Activated T-cell treated with anti-CD3 and anti-CD28 coated beads, Interleukin-2, amount 50 U/mL, for 24 hours (primary cell): ENCODE measurements at regions not wholly inside any gene's neighbourhood (a gene's known extent, or its start where the extent isn't known, plus 50 kb on each side); places are given as distances from the start of the nearest gene placed in this dataset.

ENCODE experiments used
- DNase-seq: peaks from one replicate; pipeline ENCODE4 v3.0.0-alpha.2; 2020
- H3K27ac Mint-ChIP-seq: 2 replicates; pipeline ENCODE4 v1.8.0; 2020; ENCODE audit warnings: mild to moderate bottlenecking, mixed read lengths
- H3K27me3 Mint-ChIP-seq: 2 replicates; pipeline ENCODE4 v1.8.0; 2020; ENCODE audit warnings: mixed read lengths
- H3K36me3 Mint-ChIP-seq: 2 replicates; pipeline ENCODE4 v1.8.0; 2020; ENCODE audit warnings: low read depth, mixed read lengths
- H3K4me1 Mint-ChIP-seq: 2 replicates; pipeline ENCODE4 v1.8.0; 2020; ENCODE audit warnings: low read depth, mixed read lengths
- H3K4me3 Mint-ChIP-seq: 2 replicates; pipeline ENCODE4 v1.8.0; 2020; ENCODE audit warnings: mild to moderate bottlenecking, moderate library complexity, mixed read lengths
- H3K9me3 Mint-ChIP-seq: 2 replicates; pipeline ENCODE4 v1.8.0; 2020; ENCODE audit warnings: mixed read lengths

DNA sequence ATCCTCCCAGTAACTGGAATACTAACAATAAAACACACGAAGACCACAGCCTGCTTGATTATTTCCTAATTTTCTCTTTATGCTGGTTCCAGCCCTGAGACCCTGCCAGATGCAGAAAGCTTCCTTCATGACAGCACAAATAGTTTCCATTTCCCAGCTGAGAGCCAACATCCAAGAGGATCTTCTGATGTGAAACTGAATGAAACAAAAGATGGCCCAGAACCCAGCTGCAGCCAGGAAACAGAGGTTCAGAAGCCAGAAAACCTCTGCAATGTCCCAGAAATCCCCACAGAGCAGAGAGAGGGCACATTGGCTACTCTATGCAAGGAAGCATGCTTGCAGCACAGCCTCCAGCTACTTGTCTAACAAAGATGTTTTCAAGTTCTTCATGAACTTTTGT is 61.8 kb upstream of the PLEKHG1 start:
- H3K4me3 Mint-ChIP-seq, result no peak overlapping the region
- H3K4me1 Mint-ChIP-seq, result peaks cover 4% of the 10 kb centered on the region
- H3K27me3 Mint-ChIP-seq, result peaks cover 22% of the 10 kb centered on the region
- no peak for DNase-seq
- no peaks in the 10 kb centered on the region for H3K36me3 Mint-ChIP-seq
- no peak overlapping the region for H3K27ac Mint-ChIP-seq
- H3K9me3 Mint-ChIP-seq, result no peaks in the 10 kb centered on the region

DNA sequence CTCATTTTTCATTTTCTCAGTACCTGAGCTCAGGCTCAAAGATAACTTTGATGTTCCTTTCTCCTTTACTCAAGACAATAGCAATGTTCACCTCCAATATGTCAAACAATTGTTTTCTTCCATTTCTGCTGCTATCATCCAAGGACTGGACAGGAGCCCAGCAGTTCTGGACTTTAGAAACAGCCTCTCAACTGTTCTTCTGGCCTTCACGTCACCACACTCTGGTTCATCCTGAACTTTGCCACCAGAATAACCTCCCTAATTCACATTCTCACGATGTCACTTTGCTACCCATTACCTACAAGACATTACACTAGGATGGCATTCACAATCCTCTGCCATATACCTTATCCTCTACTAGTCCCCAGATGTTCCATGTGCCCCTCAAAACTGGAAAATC is 60.6 kb upstream of the PLEKHG1 start:
- no peaks in the 10 kb centered on the region for H3K36me3 Mint-ChIP-seq
- no peak overlapping the region for H3K27ac Mint-ChIP-seq
- H3K4me1 Mint-ChIP-seq, result peaks cover 4% of the 10 kb centered on the region
- no peak for DNase-seq
- no peak overlapping the region for H3K4me3 Mint-ChIP-seq
- H3K9me3 Mint-ChIP-seq, result no peaks in the 10 kb centered on the region
- H3K27me3 Mint-ChIP-seq, result peaks cover 29% of the 10 kb centered on the region

DNA sequence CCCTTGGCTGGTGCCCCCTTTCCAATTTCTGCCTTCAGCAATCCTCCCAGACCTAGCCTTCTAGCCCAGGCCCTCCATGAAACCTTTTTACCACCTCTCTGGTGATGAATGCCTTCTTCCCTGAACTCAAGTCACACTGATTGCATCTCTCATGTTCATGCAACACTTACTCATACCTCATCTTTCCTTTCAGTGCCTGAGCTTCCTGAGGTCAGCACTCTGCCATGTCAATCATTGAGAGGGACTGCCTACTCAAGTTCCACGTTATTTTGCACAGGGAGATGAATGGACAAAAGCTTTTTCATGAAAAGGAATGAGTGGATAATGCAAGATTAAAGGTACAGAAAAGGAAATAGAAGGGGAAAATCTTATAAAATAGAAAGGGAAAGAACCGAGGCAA is 60.1 kb upstream of the PLEKHG1 start:
- no peak overlapping the region for H3K27ac Mint-ChIP-seq
- peaks cover 5% of the 10 kb centered on the region for H3K4me1 Mint-ChIP-seq
- no peak overlapping the region for H3K4me3 Mint-ChIP-seq
- no peaks in the 10 kb centered on the region for H3K36me3 Mint-ChIP-seq
- H3K9me3 Mint-ChIP-seq, result no peaks in the 10 kb centered on the region
- peaks cover 30% of the 10 kb centered on the region for H3K27me3 Mint-ChIP-seq
- DNase-seq, result no peak

DNA sequence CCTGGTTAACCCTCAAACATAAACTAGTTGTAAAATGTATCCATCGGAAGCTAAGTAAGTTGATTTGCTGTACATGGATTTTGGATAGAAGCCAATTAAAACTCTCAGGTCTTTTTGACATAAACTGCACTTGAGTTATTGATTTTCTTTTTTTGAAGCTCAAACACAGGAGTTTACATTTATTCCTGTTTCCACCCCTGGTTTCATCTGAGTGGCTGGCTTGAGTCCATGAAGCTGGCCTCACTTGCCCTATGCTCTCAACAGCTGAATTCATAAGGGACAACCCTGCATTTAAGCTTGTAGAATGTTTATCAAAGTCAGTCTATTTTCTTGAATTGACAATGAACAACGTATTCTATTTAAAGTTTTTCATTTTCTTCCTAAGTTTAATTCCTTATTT is 58.1 kb upstream of the PLEKHG1 start:
- Mint-ChIP-seq H3K4me1 (peaks cover 7% of the 10 kb centered on the region), H3K4me3 (no peak overlapping the region), H3K27me3 (peaks cover 30% of the 10 kb centered on the region), H3K27ac (no peak overlapping the region), H3K36me3 (no peaks in the 10 kb centered on the region), H3K9me3 (no peaks in the 10 kb centered on the region)
- DNase-seq, result no peak

DNA sequence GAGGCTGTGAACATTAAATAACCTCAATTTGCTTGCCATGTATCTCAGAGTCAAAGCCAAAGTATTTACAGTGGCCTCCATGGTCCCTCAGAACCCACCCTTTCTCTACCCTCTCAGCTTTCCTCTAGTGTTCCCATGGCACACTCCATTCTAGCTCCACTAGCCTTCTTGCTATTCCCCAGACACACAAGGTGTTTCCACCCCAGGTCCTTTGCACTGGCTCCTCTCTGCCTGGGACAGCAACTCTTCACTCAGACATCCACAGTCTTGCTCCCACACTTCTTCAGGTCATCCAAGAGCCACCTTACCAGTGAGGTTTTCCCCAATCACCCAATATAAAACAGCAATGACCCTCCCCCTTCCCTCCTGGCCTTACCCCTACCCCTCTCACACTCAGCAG is 56.5 kb upstream of the PLEKHG1 start:
- H3K27me3 Mint-ChIP-seq, result peaks cover 43% of the 10 kb centered on the region
- no peak for DNase-seq
- H3K4me3 Mint-ChIP-seq, result no peak overlapping the region
- H3K36me3 Mint-ChIP-seq, result no peaks in the 10 kb centered on the region
- H3K9me3 Mint-ChIP-seq, result no peaks in the 10 kb centered on the region
- H3K4me1 Mint-ChIP-seq, result peaks cover 7% of the 10 kb centered on the region
- H3K27ac Mint-ChIP-seq, result no peak overlapping the region

DNA sequence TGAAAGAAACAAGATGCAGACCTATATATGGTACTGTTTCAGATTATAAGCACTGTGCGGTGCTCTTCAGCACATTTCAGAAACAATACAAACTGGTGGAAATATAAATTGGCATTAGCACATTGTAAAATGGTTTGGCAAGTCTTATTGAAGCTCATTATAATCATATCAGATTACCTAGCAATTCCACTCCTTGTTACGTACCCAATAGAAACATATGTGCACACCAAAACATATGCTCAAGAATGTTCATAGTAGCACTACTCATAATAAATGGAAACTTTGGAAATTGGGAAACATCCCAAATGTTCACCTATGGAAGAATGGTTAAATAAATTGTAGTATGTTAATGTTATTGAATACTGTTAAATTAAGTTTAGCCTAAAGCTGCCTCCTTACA is 54.9 kb upstream of the PLEKHG1 start:
- DNase-seq, result no peak
- Mint-ChIP-seq H3K4me3 (no peak overlapping the region), H3K4me1 (peaks cover 3% of the 10 kb centered on the region), H3K36me3 (no peaks in the 10 kb centered on the region), H3K9me3 (no peaks in the 10 kb centered on the region), H3K27me3 (peaks cover 38% of the 10 kb centered on the region), H3K27ac (no peak overlapping the region)

DNA sequence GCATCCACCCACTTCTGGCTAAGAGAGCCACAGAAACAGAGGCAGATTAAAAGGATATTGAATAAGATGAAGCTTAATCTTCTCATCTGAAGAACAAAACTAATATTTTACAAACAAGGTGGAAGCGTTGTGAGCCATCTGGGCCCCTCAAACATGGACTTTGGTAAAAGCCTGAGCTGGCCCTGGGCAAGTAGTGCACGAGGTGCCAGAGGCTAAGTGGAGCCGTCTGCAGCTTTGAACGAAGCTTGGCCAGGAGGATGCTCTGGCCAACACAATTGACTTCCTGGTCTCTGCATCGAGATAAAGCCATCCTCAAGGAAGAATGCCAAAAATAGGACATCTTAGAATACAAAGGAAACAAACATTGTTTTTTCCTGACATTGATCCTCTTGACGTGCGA is 53.2 kb upstream of the PLEKHG1 start:
- no peak for DNase-seq
- Mint-ChIP-seq H3K4me1 (peaks cover 3% of the 10 kb centered on the region), H3K27ac (no peak overlapping the region), H3K36me3 (no peaks in the 10 kb centered on the region), H3K4me3 (no peak overlapping the region), H3K9me3 (no peaks in the 10 kb centered on the region), H3K27me3 (peaks cover 33% of the 10 kb centered on the region)

DNA sequence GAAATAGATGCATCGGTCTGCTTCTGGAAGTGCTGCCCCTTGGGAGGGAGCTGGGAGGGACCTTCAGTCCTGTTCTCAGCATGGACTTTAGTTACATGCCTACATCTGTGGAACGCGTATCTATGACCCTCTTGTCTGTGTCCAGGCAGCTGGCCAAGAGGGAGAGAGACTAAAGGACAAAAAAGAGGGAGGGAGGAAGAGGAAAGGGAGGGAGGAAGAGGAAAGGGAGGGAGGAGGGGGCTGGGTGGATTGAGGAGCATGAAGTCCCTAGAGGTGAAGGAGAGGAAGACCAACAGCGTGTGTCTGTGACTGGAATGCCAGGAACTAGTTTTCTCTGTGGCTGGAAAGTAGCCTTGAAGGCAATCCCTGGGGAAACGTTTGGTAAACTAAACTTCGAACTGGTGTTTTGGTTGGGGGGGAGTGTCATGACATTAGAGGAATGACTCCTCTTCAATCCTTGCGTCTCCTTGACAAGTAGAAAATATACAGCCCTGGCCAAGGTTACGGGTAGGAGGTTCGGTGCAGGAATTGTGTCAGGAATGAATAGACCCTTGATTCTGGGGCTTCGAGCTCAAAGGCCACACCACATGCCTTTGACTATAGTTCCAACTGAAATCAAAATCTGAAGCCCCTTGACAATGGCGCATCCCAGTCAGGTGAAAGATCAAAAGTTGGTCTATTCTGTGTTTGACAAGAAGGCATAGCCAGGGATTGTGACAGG is 52.0 kb upstream of the PLEKHG1 start:
- H3K4me1 Mint-ChIP-seq, result peaks cover 3% of the 10 kb centered on the region
- H3K27me3 Mint-ChIP-seq, result peaks cover 37% of the 10 kb centered on the region
- no peaks in the 10 kb centered on the region for H3K36me3 Mint-ChIP-seq
- H3K9me3 Mint-ChIP-seq, result no peaks in the 10 kb centered on the region
- H3K27ac Mint-ChIP-seq, result no peak overlapping the region
- H3K4me3 Mint-ChIP-seq, result no peak overlapping the region
- DNase-seq, result no peak

DNA sequence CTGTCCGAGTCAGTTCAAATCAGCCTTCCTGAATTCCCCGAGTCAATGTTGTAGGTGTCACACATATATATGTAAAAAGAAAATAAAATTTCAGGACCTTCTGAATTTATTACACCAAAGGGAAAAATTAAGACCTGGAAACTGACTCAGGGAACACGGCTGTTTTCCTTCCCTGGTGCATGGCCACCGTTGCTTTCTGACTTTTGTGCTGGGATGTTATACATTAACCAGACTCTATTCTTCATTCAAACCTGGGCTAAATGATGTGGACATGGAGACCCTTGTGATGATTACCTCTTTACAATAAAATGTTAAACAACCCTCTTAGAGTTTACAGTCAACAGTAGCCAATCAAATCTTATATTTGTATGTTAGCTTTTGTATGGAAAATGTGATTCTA is 51.4 kb upstream of the PLEKHG1 start:
- H3K27ac Mint-ChIP-seq, result no peak overlapping the region
- H3K36me3 Mint-ChIP-seq, result no peaks in the 10 kb centered on the region
- no peaks in the 10 kb centered on the region for H3K9me3 Mint-ChIP-seq

DNA sequence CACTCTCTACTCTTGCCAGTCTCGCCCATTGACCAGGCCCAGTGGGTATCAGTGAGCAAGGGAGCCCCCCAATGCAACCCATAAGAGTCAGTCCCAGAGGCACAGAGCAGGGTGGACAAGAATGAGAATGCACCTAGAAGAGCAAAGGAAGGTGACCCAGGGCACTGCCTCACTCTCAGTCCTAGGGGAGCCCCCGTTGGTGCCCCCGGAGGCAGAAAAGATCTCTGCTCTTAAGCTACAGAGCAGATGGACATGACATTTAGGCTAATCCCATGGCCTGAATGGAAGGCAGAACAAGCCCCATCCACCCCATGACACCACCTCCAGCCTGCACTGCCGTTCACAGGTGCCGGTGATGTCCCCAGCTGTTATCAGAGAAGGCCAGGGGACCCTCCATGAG is 50.7 kb upstream of the PLEKHG1 start:
- Mint-ChIP-seq H3K9me3 (no peaks in the 10 kb centered on the region), H3K4me3 (no peak overlapping the region), H3K27me3 (peaks cover 30% of the 10 kb centered on the region)

More for the DNA sequence above, 51.4 kb upstream of the PLEKHG1 start:
- Mint-ChIP-seq H3K4me1 (peaks cover 3% of the 10 kb centered on the region), H3K4me3 (no peak overlapping the region), H3K27me3 (peaks cover 33% of the 10 kb centered on the region)
- DNase-seq, result no peak

DNA sequence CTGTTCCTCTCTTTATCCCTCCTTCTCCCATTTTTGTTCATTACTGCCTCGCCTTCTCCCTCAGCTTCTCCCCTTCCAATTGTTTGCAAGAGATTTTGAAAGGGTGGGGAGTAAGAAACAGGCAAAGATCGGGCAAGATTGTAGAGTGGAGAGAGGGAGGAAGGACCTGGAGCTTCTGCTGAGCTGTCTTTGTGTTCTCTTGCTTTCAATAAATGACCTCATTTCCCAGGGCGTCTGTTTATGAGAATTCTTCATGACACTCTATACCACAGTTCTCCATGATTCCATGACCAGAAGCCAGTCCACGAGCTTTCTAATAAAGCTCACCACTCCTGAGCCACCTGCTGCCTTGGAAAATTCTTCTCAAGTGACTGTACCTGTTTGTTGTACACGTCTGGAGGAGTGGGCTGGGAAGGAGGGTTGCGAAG is 50.0 kb upstream of the PLEKHG1 start:
- H3K4me3 Mint-ChIP-seq, result no peak overlapping the region
- H3K27ac Mint-ChIP-seq, result no peak overlapping the region
- no peak for DNase-seq
- H3K9me3 Mint-ChIP-seq, result no peaks in the 10 kb centered on the region
- no peaks in the 10 kb centered on the region for H3K36me3 Mint-ChIP-seq
- peaks cover 30% of the 10 kb centered on the region for H3K27me3 Mint-ChIP-seq
- H3K4me1 Mint-ChIP-seq, result peaks cover 2% of the 10 kb centered on the region

More for the DNA sequence above, 50.7 kb upstream of the PLEKHG1 start:
- no peaks in the 10 kb centered on the region for H3K36me3 Mint-ChIP-seq
- H3K4me1 Mint-ChIP-seq, result peaks cover 3% of the 10 kb centered on the region
- no peak for DNase-seq
- H3K27ac Mint-ChIP-seq, result no peak overlapping the region
